ENCODE measurements at regions not wholly inside any gene's neighbourhood (a gene's known extent, or its start where the extent isn't known, plus 50 kb on each side); places are given as distances from the start of the nearest gene placed in this dataset.

GRCh38 chr11:62073061-62073460 lies 50.8 kb upstream of the INCENP start:
- Histone ChIP-seq H3K4me1 (no peaks in the 10 kb centered on the region), H3K9me3 (no peaks in the 10 kb centered on the region), H3K4me3 (no peak overlapping the region), H3K27ac (no peak overlapping the region), H3K27me3 (no peaks in the 10 kb centered on the region), H3K36me3 (no peaks in the 10 kb centered on the region)
- intact Hi-C loops (cut with DNase I; ENCODE audit: low total_unique reads): no loop called here
- no peak for DNase-seq
- no peak for TF ChIP-seq CTCF (IDR thresholded peaks at IDR 0.05)

DNA sequence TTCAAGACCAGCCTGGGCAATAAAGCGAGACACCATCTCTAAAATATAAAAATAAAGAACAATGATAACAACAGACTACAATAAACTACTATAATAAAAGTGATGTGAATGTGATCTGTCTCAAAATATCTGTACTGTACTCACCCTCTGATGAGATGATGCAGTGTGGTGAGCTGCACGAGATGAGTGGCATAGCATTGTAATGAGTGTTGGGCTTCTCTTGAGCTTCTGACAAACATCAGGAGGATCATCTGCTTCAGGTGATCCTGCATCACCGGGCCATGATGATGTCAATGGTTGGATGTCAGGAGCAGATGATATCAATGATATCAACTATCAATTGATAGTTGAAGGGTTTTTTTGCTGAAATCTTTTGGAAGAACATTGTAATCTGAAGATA lies 52.4 kb upstream of the INCENP start:
- H3K27me3 ChIP-seq: no peaks in the 10 kb centered on the region
- H3K27ac ChIP-seq: no peak overlapping the region
- DNase-seq: no peak
- no peak for TF ChIP-seq CTCF (IDR thresholded peaks at IDR 0.05)
- H3K4me3 ChIP-seq: no peak overlapping the region
- no peaks in the 10 kb centered on the region for H3K4me1 ChIP-seq
- intact Hi-C loops (cut with DNase I; ENCODE audit: low total_unique reads): no loop called here
- no peaks in the 10 kb centered on the region for H3K36me3 ChIP-seq
- no peaks in the 10 kb centered on the region for H3K9me3 ChIP-seq

- no peaks in the 10 kb centered on the region for H3K4me1 ChIP-seq
- no peak for TF ChIP-seq CTCF (IDR thresholded peaks at IDR 0.05)
- intact Hi-C loops (cut with DNase I; ENCODE audit: low total_unique reads): no loop called here
Measured at GRCh38 chr11:62069986-62070919, 53.6 kb upstream of the INCENP start.

DNA sequence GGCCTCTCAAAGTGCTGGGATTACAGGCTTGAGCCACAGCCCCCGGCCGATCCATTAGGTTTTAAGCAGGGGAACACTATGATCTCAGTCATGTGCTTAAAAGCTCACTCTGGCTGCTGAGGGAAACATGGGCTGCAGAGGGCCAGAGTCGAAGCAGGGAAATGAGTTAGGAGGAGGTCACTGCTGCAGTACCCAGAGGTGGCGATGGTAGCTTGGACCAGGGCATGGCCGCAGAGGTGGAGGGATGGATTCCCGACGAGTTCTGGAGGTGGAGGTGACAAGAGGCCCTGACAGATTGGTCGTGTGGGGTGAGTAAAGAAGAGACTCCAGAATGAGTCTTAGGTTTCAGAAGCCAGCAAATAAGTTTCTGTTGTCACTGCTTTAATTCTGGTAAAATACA lies 54.4 kb upstream of the INCENP start:
- no peak for TF ChIP-seq CTCF (IDR thresholded peaks at IDR 0.05)
- intact Hi-C loops (cut with DNase I; ENCODE audit: low total_unique reads): no loop called here
- H3K4me1 ChIP-seq: no peaks in the 10 kb centered on the region
- no peak overlapping the region for H3K4me3 ChIP-seq
- H3K36me3 ChIP-seq: no peaks in the 10 kb centered on the region
- H3K9me3 ChIP-seq: no peaks in the 10 kb centered on the region
- no peaks in the 10 kb centered on the region for H3K27me3 ChIP-seq
- H3K27ac ChIP-seq: no peak overlapping the region
- no peak for DNase-seq

More at GRCh38 chr11:62069986-62070919, 53.6 kb upstream of the INCENP start:
- Histone ChIP-seq H3K27me3 (no peaks in the 10 kb centered on the region), H3K36me3 (no peaks in the 10 kb centered on the region), H3K9me3 (no peaks in the 10 kb centered on the region), H3K4me3 (no peak overlapping the region), H3K27ac (no peak overlapping the region)
- no peak for DNase-seq

- TF ChIP-seq CTCF (IDR thresholded peaks at IDR 0.05): no peak
- H3K27me3 ChIP-seq: no peaks in the 10 kb centered on the region
- intact Hi-C loops (cut with DNase I; ENCODE audit: low total_unique reads): no loop called here
- H3K9me3 ChIP-seq: no peaks in the 10 kb centered on the region
- no peak overlapping the region for H3K27ac ChIP-seq
- H3K4me1 ChIP-seq: no peaks in the 10 kb centered on the region
- DNase-seq: no peak
- no peak overlapping the region for H3K4me3 ChIP-seq
- no peaks in the 10 kb centered on the region for H3K36me3 ChIP-seq
Measured at GRCh38 chr11:62068730-62069129, 55.1 kb upstream of the INCENP start.

Measured in tibial artery (tissue), 4 donors.